CD4-positive, alpha-beta T cell (primary cell): ENCODE measurements at regions not wholly inside any gene's neighbourhood (a gene's known extent, or its start where the extent isn't known, plus 50 kb on each side); places are given as distances from the start of the nearest gene placed in this dataset.

ENCODE experiments used
- ATAC-seq: fragments of 200-7000 bp; cut with Tn5 transposase; one replicate; pipeline ENCODE4 v1.10.0; 2022; ENCODE audit warnings: mild to moderate bottlenecking; ENCODE audit not compliant: poor library complexity
- CTCF ChIA-PET: fragments of 350-600 bp; sonication (Branson Sonifier 250); formaldehyde crosslinking; loops from one replicate; lab custom pipeline; 2021; ENCODE audit warnings: antibody characterized with exemption, inconsistent platforms; lab: Charles Lee
- POLR2A ChIA-PET: fragments of 350-600 bp; sonication (Branson Sonifier 250); formaldehyde crosslinking; loops from one replicate; lab custom pipeline; 2021; ENCODE audit warnings: antibody characterized with exemption, inconsistent platforms; lab: Charles Lee
- DNase-seq, 14 experiments: peaks; one replicate each; pipeline ENCODE4 v3.0.0-alpha.2; 2013 to 2020; ENCODE audit warnings: mixed read lengths in 2 of 14
- H3K27ac ChIP-seq, 2 donors: one replicate each; pipeline versions ENCODE4 v1.5.1 to v1.7.0; 2013; ENCODE audit warnings: low read length in 2 of 2, low read depth in 1 of 2, mild to moderate bottlenecking in 1 of 2
- H3K27me3 ChIP-seq, 2 experiments: 1 replicate in 1 of 2; 2 replicates in 1 of 2; pipeline versions ENCODE4 v1.6.1 to v1.7.0; 2013; ENCODE audit warnings: low read length in 2 of 2, control low read depth in 1 of 2, mild to moderate bottlenecking in 1 of 2, moderate library complexity in 1 of 2; ENCODE audit not compliant: insufficient read depth in 2 of 2, control insufficient read depth in 1 of 2
- H3K36me3 ChIP-seq: one replicate; pipeline ENCODE4 v1.6.1; 2013; ENCODE audit warnings: low read length, control low read depth; ENCODE audit not compliant: insufficient read depth
- H3K4me1 ChIP-seq: one replicate; pipeline ENCODE4 v1.6.1; 2013; ENCODE audit warnings: low read length, control low read depth; ENCODE audit not compliant: insufficient read depth
- H3K4me3 ChIP-seq: one replicate; pipeline ENCODE4 v1.5.1; 2013; ENCODE audit warnings: mild to moderate bottlenecking, low read length, moderate library complexity
- H3K9me3 ChIP-seq, 2 experiments: 1 replicate in 1 of 2; 2 replicates in 1 of 2; pipeline versions ENCODE4 v1.6.1 to v1.7.0; 2013; ENCODE audit warnings: low read length in 2 of 2, mild to moderate bottlenecking in 2 of 2, control low read depth in 1 of 2, moderate library complexity in 1 of 2; ENCODE audit not compliant: control insufficient read depth in 1 of 2, insufficient read depth in 1 of 2
- H3K27ac Mint-ChIP-seq: one replicate; pipeline ENCODE4 v1.8.0; 2020; ENCODE audit warnings: mixed read lengths
- H3K27me3 Mint-ChIP-seq: one replicate; pipeline ENCODE4 v1.8.0; 2021; ENCODE audit warnings: mixed read lengths
- H3K36me3 Mint-ChIP-seq: one replicate; pipeline ENCODE4 v1.8.0; 2021; ENCODE audit warnings: low read depth, mixed read lengths
- H3K4me1 Mint-ChIP-seq: one replicate; pipeline ENCODE4 v1.8.0; 2021; ENCODE audit warnings: low read depth, mixed read lengths
- H3K4me3 Mint-ChIP-seq: one replicate; pipeline ENCODE4 v1.8.0; 2020; ENCODE audit warnings: mild to moderate bottlenecking, mixed read lengths
- H3K9me3 Mint-ChIP-seq: one replicate; pipeline ENCODE4 v1.8.0; 2020; ENCODE audit warnings: mixed read lengths
- intact Hi-C, 2 experiments: fragments of 100-400 bp; cut with DNase I in 1 of 2; cut with micrococcal nuclease in 1 of 2; formaldehyde crosslinking; loops; one replicate each; pipeline versions ENCODE4 v1.15.1 to v1.9.0; 2023 to 2025; cut with DNase I, micrococcal nuclease
- TF ChIP-seq, protein P1 (sequence below): fragments of 200-600 bp; IDR thresholded peaks from one replicate; pipeline ENCODE4 v1.8.0; 2022; ENCODE audit warnings: antibody characterized with exemption, mild to moderate bottlenecking

DNA sequence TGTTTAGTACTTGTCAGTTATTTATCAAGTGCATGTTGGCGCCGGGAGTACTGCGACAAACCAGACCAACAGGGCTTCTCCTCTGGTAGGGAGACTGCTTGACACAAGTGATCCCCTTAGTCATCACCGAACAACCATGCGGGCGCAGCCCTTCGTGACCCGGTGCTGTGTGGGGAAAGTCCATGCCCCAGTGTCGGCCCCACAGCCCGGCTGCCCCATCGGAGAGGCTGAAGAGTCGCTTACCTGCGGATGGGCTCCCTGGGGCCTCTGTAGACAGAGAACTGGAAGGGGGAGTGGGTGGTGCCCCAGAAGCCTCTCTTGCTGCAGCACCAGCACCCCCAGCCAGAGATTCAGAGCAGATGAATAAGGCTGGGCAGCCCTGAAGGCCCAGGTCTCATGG lies 90.3 kb upstream of the PRR23E start:
- Mint-ChIP-seq H3K27me3 (no peaks in the 10 kb centered on the region), H3K36me3 (no peaks in the 10 kb centered on the region), H3K27ac (no peak overlapping the region), H3K4me1 (no peaks in the 10 kb centered on the region), H3K9me3 (no peaks in the 10 kb centered on the region), H3K4me3 (no peak overlapping the region)
- POLR2A ChIA-PET, result no interaction called here
- peak in 1 of 14 experiments; percentile 25 for DNase-seq
- intact Hi-C loops, result no loop called here
- no peak overlapping the region for H3K27ac ChIP-seq
- no peaks in the 10 kb centered on the region for H3K27me3 ChIP-seq
- CTCF ChIA-PET, result no interaction called here
- no peak overlapping the region for H3K4me3 ChIP-seq
- H3K4me1 ChIP-seq, result no peaks in the 10 kb centered on the region
- no peaks in the 10 kb centered on the region for H3K36me3 ChIP-seq
- no peaks in the 10 kb centered on the region for H3K9me3 ChIP-seq
- TF ChIP-seq, protein P1, sequence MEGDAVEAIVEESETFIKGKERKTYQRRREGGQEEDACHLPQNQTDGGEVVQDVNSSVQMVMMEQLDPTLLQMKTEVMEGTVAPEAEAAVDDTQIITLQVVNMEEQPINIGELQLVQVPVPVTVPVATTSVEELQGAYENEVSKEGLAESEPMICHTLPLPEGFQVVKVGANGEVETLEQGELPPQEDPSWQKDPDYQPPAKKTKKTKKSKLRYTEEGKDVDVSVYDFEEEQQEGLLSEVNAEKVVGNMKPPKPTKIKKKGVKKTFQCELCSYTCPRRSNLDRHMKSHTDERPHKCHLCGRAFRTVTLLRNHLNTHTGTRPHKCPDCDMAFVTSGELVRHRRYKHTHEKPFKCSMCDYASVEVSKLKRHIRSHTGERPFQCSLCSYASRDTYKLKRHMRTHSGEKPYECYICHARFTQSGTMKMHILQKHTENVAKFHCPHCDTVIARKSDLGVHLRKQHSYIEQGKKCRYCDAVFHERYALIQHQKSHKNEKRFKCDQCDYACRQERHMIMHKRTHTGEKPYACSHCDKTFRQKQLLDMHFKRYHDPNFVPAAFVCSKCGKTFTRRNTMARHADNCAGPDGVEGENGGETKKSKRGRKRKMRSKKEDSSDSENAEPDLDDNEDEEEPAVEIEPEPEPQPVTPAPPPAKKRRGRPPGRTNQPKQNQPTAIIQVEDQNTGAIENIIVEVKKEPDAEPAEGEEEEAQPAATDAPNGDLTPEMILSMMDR, result no peak
- ATAC-seq, result no peak

- TF ChIP-seq, protein P1, result no peak
- CTCF ChIA-PET, result no interaction called here
- peak in 1 of 14 experiments; percentile 16 for DNase-seq
- no peak overlapping the region for H3K27ac Mint-ChIP-seq
- Histone ChIP-seq H3K36me3 (no peaks in the 10 kb centered on the region), H3K27me3 (no peaks in the 10 kb centered on the region), H3K27ac (no peak overlapping the region), H3K9me3 (no peaks in the 10 kb centered on the region), H3K4me3 (no peak overlapping the region), H3K4me1 (no peaks in the 10 kb centered on the region)
- POLR2A ChIA-PET, result no interaction called here
- intact Hi-C loops, result no loop called here
- no peak overlapping the region for H3K4me3 Mint-ChIP-seq
- H3K4me1 Mint-ChIP-seq, result no peaks in the 10 kb centered on the region
- H3K9me3 Mint-ChIP-seq, result no peaks in the 10 kb centered on the region
- H3K36me3 Mint-ChIP-seq, result no peaks in the 10 kb centered on the region
- ATAC-seq, result no peak
- no peaks in the 10 kb centered on the region for H3K27me3 Mint-ChIP-seq
Observed at GRCh38 chr3:127103080-127103479, 89.9 kb upstream of the PRR23E start.

GRCh38 chr3:127104586-127104985 lies 88.3 kb upstream of the PRR23E start:
- H3K27ac Mint-ChIP-seq, result no peak overlapping the region
- Histone ChIP-seq H3K27me3 (no peaks in the 10 kb centered on the region), H3K27ac (no peak overlapping the region), H3K9me3 (no peaks in the 10 kb centered on the region), H3K4me3 (no peak overlapping the region), H3K4me1 (no peaks in the 10 kb centered on the region), H3K36me3 (no peaks in the 10 kb centered on the region)
- ATAC-seq (no peak), DNase-seq (no peak)
- H3K4me3 Mint-ChIP-seq, result no peak overlapping the region
- H3K27me3 Mint-ChIP-seq, result no peaks in the 10 kb centered on the region
- no peaks in the 10 kb centered on the region for H3K9me3 Mint-ChIP-seq
- ChIA-PET CTCF (no interaction called here), POLR2A (no interaction called here)
- no peaks in the 10 kb centered on the region for H3K36me3 Mint-ChIP-seq
- TF ChIP-seq, protein P1, result no peak
- no peaks in the 10 kb centered on the region for H3K4me1 Mint-ChIP-seq
- intact Hi-C loops, result no loop called here
